A549 (cell line): ENCODE measurements at regions not wholly inside any gene's neighbourhood (a gene's known extent, or its start where the extent isn't known, plus 50 kb on each side); places are given as distances from the start of the nearest gene placed in this dataset.

Experiments
- CTCF ChIP-seq: fragments of >200 bp; sonication (Bioruptor Twin); formaldehyde crosslinking; IDR thresholded peaks from 3 replicates; pipeline ENCODE4 v1.5.1; 2016
- EHMT2 ChIP-seq: fragments of 200-600 bp; sonication (generic); IDR thresholded peaks from 2 replicates; pipeline ENCODE4 v1.6.1; 2016; ENCODE audit warnings: antibody characterized with exemption, low read depth, mild to moderate bottlenecking, moderate library complexity
- MAX ChIP-seq: IDR thresholded peaks from 2 replicates; pipeline ENCODE4 v1.6.1; 2012
- MYC ChIP-seq: IDR thresholded peaks from 2 replicates; pipeline ENCODE4 v1.6.1; 2012; ENCODE audit warnings: mild to moderate bottlenecking, inconsistent platforms, low read length, improper control_type of control experiment, borderline replicate concordance
- POLR2A ChIP-seq: IDR thresholded peaks from 2 replicates; pipeline ENCODE4 v1.6.1; 2012; ENCODE audit warnings: mild to moderate bottlenecking, low read length
- RCOR1 ChIP-seq: fragments of 150-350 bp; IDR thresholded peaks from 2 replicates; pipeline ENCODE4 v1.6.1; 2014; ENCODE audit warnings: antibody characterized with exemption, low read length, low read depth
- RNF2 ChIP-seq: fragments of 200-600 bp; sonication (generic); IDR thresholded peaks from 2 replicates; pipeline ENCODE4 v1.6.1; 2016; ENCODE audit warnings: low read depth, mild to moderate bottlenecking, antibody characterized with exemption, moderate library complexity, borderline replicate concordance

GRCh38 chr3:177345973-177346503, 148.8 kb upstream of the TBL1XR1 start:
- TF ChIP-seq CTCF (no peak), EHMT2 (no peak), MAX (no peak), RCOR1 (no peak), RNF2 (no peak), MYC (no peak), POLR2A (no peak)
